Tibial nerve (tissue), 3 donors: ENCODE measurements at regions not wholly inside any gene's neighbourhood (a gene's known extent, or its start where the extent isn't known, plus 50 kb on each side); places are given as distances from the start of the nearest gene placed in this dataset.

Experiments used
- POLR2A ChIP-seq, 2 donors: fragments of 450-650 bp; IDR thresholded peaks; one replicate each; pipeline ENCODE4 v1.6.1; 2017; ENCODE audit warnings: antibody characterized with exemption in 2 of 2, mild to moderate bottlenecking in 2 of 2, moderate library complexity in 2 of 2
- TF ChIP-seq, protein P1 (sequence below), 5 experiments: fragments of 200-600 bp in 3 of 5; fragments of 450-650 bp in 2 of 5; sonication (generic) in 3 of 5; IDR thresholded peaks; one replicate each; pipeline ENCODE4 v1.5.1; 2016 to 2019; ENCODE audit warnings: antibody characterized with exemption in 5 of 5, mild to moderate bottlenecking in 3 of 5, moderate library complexity in 2 of 5

DNA sequence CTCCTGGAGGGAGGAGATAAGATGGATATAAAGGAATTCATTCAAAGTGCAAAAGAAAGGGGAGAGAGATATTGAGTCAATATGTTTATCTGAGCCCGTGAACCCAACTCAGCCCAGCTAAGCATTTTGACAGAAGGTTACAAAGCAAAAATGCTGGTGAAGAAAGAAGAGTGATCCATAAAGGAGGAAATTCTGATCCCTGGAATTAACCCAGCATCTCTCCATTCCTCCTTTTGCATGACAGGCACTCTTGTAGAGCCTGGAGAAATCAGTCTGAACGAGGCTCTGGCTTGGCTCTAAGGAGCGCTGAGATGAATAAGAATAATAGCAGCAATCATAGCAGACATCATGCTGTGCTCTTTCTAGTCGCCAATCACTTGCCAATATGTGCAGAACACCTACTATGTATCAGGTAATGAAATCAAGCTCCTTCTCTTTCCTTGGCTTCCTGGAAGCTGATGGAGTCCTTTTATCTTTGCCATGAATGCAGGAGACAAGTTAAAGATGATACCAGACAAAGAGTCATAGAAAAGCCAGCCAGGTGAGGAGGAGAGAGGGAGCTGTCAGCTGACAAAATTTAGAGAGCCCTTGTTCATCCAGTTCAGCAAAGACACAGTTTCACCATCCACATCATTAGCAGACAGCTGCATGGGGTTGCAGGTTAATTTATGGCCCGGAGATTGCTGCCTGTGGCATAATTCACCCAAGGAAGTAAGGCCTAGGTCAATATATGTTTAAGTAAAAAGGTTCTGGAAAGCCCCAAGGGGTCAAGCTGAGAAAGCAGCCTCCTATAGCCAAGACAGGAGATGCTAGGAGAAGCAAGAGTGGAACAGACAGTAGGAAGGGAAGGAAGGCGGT is 476.5 kb upstream of the TBX3 start:
- TF ChIP-seq, protein P1, sequence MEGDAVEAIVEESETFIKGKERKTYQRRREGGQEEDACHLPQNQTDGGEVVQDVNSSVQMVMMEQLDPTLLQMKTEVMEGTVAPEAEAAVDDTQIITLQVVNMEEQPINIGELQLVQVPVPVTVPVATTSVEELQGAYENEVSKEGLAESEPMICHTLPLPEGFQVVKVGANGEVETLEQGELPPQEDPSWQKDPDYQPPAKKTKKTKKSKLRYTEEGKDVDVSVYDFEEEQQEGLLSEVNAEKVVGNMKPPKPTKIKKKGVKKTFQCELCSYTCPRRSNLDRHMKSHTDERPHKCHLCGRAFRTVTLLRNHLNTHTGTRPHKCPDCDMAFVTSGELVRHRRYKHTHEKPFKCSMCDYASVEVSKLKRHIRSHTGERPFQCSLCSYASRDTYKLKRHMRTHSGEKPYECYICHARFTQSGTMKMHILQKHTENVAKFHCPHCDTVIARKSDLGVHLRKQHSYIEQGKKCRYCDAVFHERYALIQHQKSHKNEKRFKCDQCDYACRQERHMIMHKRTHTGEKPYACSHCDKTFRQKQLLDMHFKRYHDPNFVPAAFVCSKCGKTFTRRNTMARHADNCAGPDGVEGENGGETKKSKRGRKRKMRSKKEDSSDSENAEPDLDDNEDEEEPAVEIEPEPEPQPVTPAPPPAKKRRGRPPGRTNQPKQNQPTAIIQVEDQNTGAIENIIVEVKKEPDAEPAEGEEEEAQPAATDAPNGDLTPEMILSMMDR (IDR thresholded peaks at IDR 0.05): no peak
- TF ChIP-seq POLR2A (IDR thresholded peaks at IDR 0.05): no peak
